Astrocyte (in vitro differentiated cells and primary cell): ENCODE measurements at regions not wholly inside any gene's neighbourhood (a gene's known extent, or its start where the extent isn't known, plus 50 kb on each side); places are given as distances from the start of the nearest gene placed in this dataset.

Experiments
- EZH2 ChIP-seq: IDR thresholded peaks from 2 replicates; pipeline ENCODE4 v1.6.1; 2012; ENCODE audit warnings: mild to moderate bottlenecking, low read length, inconsistent platforms; ENCODE audit not compliant: insufficient read depth
- TF ChIP-seq, protein P1 (sequence below): IDR thresholded peaks from 2 replicates; pipeline ENCODE4 v1.5.1; 2011; ENCODE audit warnings: low read depth, mild to moderate bottlenecking, inconsistent platforms, low read length, moderate library complexity; ENCODE audit not compliant: insufficient read depth

DNA sequence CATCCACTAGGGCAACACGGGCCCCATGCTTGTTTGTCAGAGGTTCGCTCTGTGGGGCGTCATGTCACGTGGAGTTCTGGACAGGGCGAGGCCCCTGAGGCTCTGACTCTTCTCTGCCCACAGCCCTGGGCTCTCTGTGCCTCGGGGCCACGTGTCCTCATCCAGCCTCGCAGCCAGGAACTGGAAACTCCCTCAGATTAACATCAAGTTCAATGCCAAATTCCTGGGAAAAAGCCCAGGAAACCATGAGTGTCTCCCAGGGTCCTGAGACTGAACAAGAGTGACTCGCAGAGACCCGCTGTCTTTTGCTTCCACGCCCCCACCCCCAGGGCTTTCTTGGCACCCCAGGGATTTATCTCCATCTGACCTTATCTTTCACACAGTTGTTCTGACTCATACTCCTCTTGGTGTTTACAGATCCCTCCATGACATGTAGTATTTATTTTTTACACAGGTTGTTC, 174.0 kb upstream of the PIEZO2 start:
- TF ChIP-seq, protein P1, sequence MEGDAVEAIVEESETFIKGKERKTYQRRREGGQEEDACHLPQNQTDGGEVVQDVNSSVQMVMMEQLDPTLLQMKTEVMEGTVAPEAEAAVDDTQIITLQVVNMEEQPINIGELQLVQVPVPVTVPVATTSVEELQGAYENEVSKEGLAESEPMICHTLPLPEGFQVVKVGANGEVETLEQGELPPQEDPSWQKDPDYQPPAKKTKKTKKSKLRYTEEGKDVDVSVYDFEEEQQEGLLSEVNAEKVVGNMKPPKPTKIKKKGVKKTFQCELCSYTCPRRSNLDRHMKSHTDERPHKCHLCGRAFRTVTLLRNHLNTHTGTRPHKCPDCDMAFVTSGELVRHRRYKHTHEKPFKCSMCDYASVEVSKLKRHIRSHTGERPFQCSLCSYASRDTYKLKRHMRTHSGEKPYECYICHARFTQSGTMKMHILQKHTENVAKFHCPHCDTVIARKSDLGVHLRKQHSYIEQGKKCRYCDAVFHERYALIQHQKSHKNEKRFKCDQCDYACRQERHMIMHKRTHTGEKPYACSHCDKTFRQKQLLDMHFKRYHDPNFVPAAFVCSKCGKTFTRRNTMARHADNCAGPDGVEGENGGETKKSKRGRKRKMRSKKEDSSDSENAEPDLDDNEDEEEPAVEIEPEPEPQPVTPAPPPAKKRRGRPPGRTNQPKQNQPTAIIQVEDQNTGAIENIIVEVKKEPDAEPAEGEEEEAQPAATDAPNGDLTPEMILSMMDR, result no peak
- no peak for TF ChIP-seq EZH2
